Right atrium auricular region (tissue), 2 donors: ENCODE measurements at regions not wholly inside any gene's neighbourhood (a gene's known extent, or its start where the extent isn't known, plus 50 kb on each side); places are given as distances from the start of the nearest gene placed in this dataset.

Experiments used
- DNase-seq: peaks from one replicate; pipeline ENCODE4 v3.0.0-alpha.2; 2019; ENCODE audit warnings: low spot score
- H3K27ac ChIP-seq, 2 donors: fragments of 200-600 bp; sonication (generic); 1 replicate in 1 of 2; 2 replicates in 1 of 2; pipeline ENCODE4 v1.5.1; 2016 to 2019
- H3K27me3 ChIP-seq, 2 donors: fragments of 200-600 bp; sonication (generic); one replicate each; pipeline versions ENCODE4 v1.5.1 to v1.6.0; 2017 to 2019
- H3K36me3 ChIP-seq: fragments of 200-600 bp; sonication (generic); one replicate; pipeline ENCODE4 v1.5.1; 2016
- H3K4me1 ChIP-seq, 2 donors: fragments of 200-600 bp; sonication (generic); one replicate each; pipeline versions ENCODE4 v1.5.1 to v1.6.0; 2017 to 2019
- H3K4me3 ChIP-seq, 2 donors: fragments of 200-600 bp; sonication (generic); 1 replicate in 1 of 2; 2 replicates in 1 of 2; pipeline ENCODE4 v1.5.1; 2017 to 2019; ENCODE audit warnings: mild to moderate bottlenecking in 1 of 2, moderate library complexity in 1 of 2
- H3K9me3 ChIP-seq, 2 donors: fragments of 200-600 bp; sonication (generic); one replicate each; pipeline ENCODE4 v1.5.1; 2019
- CTCF ChIP-seq, 2 donors: fragments of 200-600 bp; sonication (generic); IDR thresholded peaks; one replicate each; pipeline ENCODE4 v1.5.1; 2019; ENCODE audit warnings: antibody characterized with exemption in 2 of 2

- Histone ChIP-seq H3K4me1 (no peaks in the 10 kb centered on the region), H3K9me3 (peaks cover 0 to 8% of the 10 kb centered on the region in 2 donors), H3K27me3 (no peaks in the 10 kb centered on the region), H3K27ac (no peak overlapping the region), H3K36me3 (no peaks in the 10 kb centered on the region), H3K4me3 (no peak overlapping the region)
- no peak for TF ChIP-seq CTCF (IDR thresholded peaks at IDR 0.05)
- DNase-seq = no peak
Measured at GRCh38 chr14:38101679-38102078, 106.0 kb upstream of the SSTR1 start.

GRCh38 chr14:38103542-38104225 is 104.0 kb upstream of the SSTR1 start:
- Histone ChIP-seq H3K4me3 (no peak overlapping the region), H3K4me1 (no peaks in the 10 kb centered on the region), H3K27me3 (no peaks in the 10 kb centered on the region), H3K9me3 (peaks cover 0 to 8% of the 10 kb centered on the region in 2 donors), H3K27ac (no peak overlapping the region), H3K36me3 (no peaks in the 10 kb centered on the region)
- TF ChIP-seq CTCF (IDR thresholded peaks at IDR 0.05) = no peak
- no peak for DNase-seq

GRCh38 chr14:38105106-38105702 is 102.5 kb upstream of the SSTR1 start:
- no peak for TF ChIP-seq CTCF (IDR thresholded peaks at IDR 0.05)
- Histone ChIP-seq H3K36me3 (no peaks in the 10 kb centered on the region), H3K9me3 (peaks cover 0 to 8% of the 10 kb centered on the region in 2 donors), H3K4me1 (no peaks in the 10 kb centered on the region), H3K4me3 (no peak overlapping the region), H3K27me3 (no peaks in the 10 kb centered on the region), H3K27ac (no peak overlapping the region)
- DNase-seq = no peak

- DNase-seq = no peak
- TF ChIP-seq CTCF (IDR thresholded peaks at IDR 0.05) = no peak
Measured at GRCh38 chr14:38107216-38107631, 100.5 kb upstream of the SSTR1 start.

GRCh38 chr14:38108681-38109080 is 99.0 kb upstream of the SSTR1 start:
- H3K36me3 ChIP-seq = no peaks in the 10 kb centered on the region
- no peaks in the 10 kb centered on the region for H3K27me3 ChIP-seq
- no peak overlapping the region for H3K27ac ChIP-seq
- no peak for DNase-seq
- H3K4me1 ChIP-seq = no peaks in the 10 kb centered on the region
- H3K9me3 ChIP-seq = no peaks in the 10 kb centered on the region
- no peak overlapping the region for H3K4me3 ChIP-seq
- TF ChIP-seq CTCF (IDR thresholded peaks at IDR 0.05) = no peak

More at GRCh38 chr14:38107216-38107631, 100.5 kb upstream of the SSTR1 start:
- no peaks in the 10 kb centered on the region for H3K27me3 ChIP-seq
- no peaks in the 10 kb centered on the region for H3K9me3 ChIP-seq
- no peak overlapping the region for H3K27ac ChIP-seq
- no peaks in the 10 kb centered on the region for H3K4me1 ChIP-seq
- no peak overlapping the region for H3K4me3 ChIP-seq
- H3K36me3 ChIP-seq = no peaks in the 10 kb centered on the region
